A549 (cell line): ENCODE measurements at regions not wholly inside any gene's neighbourhood (a gene's known extent, or its start where the extent isn't known, plus 50 kb on each side); places are given as distances from the start of the nearest gene placed in this dataset.

Experiments used
- ATAC-seq, 2 experiments: fragments of 200-7000 bp in 1 of 2; fragments of >200 bp in 1 of 2; cut with Nextera tagmentation in 1 of 2; cut with Tn5 transposase in 1 of 2; 3 replicates each; pipeline versions ENCODE4 v1.8.0 to v1.9.1; 2018 to 2020; ENCODE audit warnings: mild to moderate bottlenecking in 1 of 2, moderate library complexity in 1 of 2
- CTCF ChIA-PET: fragments of 300-600 bp; sonication (Branson Sonifier 250); formaldehyde crosslinking; extraction: SDS; loops from one replicate; lab custom pipeline; 2021; ENCODE audit warnings: antibody characterized with exemption, inconsistent platforms; lab: Yijun Ruan, JAX
- POLR2A ChIA-PET: fragments of 350-600 bp; formaldehyde crosslinking; extraction: SDS; loops from one replicate; lab custom pipeline; 2021; ENCODE audit warnings: antibody characterized with exemption, inconsistent platforms; lab: Yijun Ruan, JAX
- DNase-seq, 2 experiments: peaks; one replicate each; pipeline versions ENCODE4 v3.0.0 to v3.0.0-alpha.2; 2011 to 2016; ENCODE audit warnings: low read depth in 1 of 2, low spot score in 1 of 2
- FAIRE-seq: peaks from 2 replicates; lab custom pipeline; 2011; peaks lifted over from hg19 to GRCh38; lab: Jason Lieb, UNC
- H3K27ac ChIP-seq, 2 experiments: fragments of >200 bp; sonication (Bioruptor Twin); formaldehyde crosslinking; 3 replicates each; pipeline ENCODE4 v1.5.1; 2016 to 2017
- H3K4me1 ChIP-seq: fragments of >200 bp; sonication (Bioruptor Twin); formaldehyde crosslinking; 3 replicates; pipeline ENCODE4 v1.6.1; 2016
- H3K4me2 ChIP-seq: fragments of >200 bp; sonication (Bioruptor Twin); formaldehyde crosslinking; 3 replicates; pipeline ENCODE4 v1.6.1; 2016
- H3K4me3 ChIP-seq: fragments of >200 bp; sonication (Bioruptor Twin); formaldehyde crosslinking; 3 replicates; pipeline ENCODE4 v1.5.1; 2016
- H3K9me3 ChIP-seq: fragments of >200 bp; sonication (Bioruptor Twin); formaldehyde crosslinking; 3 replicates; pipeline ENCODE4 v1.6.1; 2016
- CEBPB ChIP-seq, 2 experiments: fragments of >200 bp in 1 of 2; sonication (Bioruptor Twin) in 1 of 2; formaldehyde crosslinking in 1 of 2; IDR thresholded peaks; 2 replicates each; pipeline ENCODE4 v1.6.1; 2012 to 2016
- CHD4 ChIP-seq: fragments of 200-600 bp; sonication (generic); IDR thresholded peaks from 2 replicates; pipeline ENCODE4 v1.6.1; 2016; ENCODE audit warnings: antibody characterized with exemption, mild to moderate bottlenecking, borderline replicate concordance
- FOXS1 ChIP-seq: fragments of 250-450 bp; sonication (Bioruptor Pico); IDR thresholded peaks from 2 replicates; pipeline ENCODE4 v1.5.0; 2020; ENCODE audit warnings: mild to moderate bottlenecking, moderate library complexity
- GATA3 ChIP-seq: IDR thresholded peaks from 2 replicates; pipeline ENCODE4 v1.6.1; 2012; ENCODE audit warnings: borderline replicate concordance
- HEYL ChIP-seq: fragments of 250-450 bp; sonication (Bioruptor Pico); IDR thresholded peaks from 2 replicates; pipeline ENCODE4 v1.8.0; 2021; ENCODE audit warnings: mild to moderate bottlenecking, moderate library complexity
- HOXB13 ChIP-seq: fragments of 250-450 bp; sonication (Bioruptor Pico); IDR thresholded peaks from 2 replicates; pipeline ENCODE4 v1.5.0; 2020; ENCODE audit warnings: low read depth, mild to moderate bottlenecking, moderate library complexity
- KDM1A ChIP-seq: fragments of 200-600 bp; sonication (generic); IDR thresholded peaks from 2 replicates; pipeline ENCODE4 v1.6.1; 2016; ENCODE audit warnings: low read depth, mild to moderate bottlenecking
- KDM5A ChIP-seq: fragments of 200-600 bp; sonication (generic); IDR thresholded peaks from 2 replicates; pipeline ENCODE4 v1.6.1; 2016; ENCODE audit warnings: antibody characterized with exemption, mild to moderate bottlenecking
- MAZ ChIP-seq: fragments of 150-350 bp; IDR thresholded peaks from 2 replicates; pipeline ENCODE4 v1.6.1; 2014; ENCODE audit warnings: antibody characterized with exemption, low read depth, low read length, borderline replicate concordance
- NPAS2 ChIP-seq: fragments of 250-450 bp; sonication (Bioruptor Pico); IDR thresholded peaks from 2 replicates; pipeline ENCODE4 v1.8.0; 2022; ENCODE audit warnings: mild to moderate bottlenecking, moderate library complexity, borderline replicate concordance
- POLR2AphosphoS2 ChIP-seq: conservative IDR thresholded peaks from 2 replicates; pipeline ENCODE4 v1.6.1; 2012; ENCODE audit warnings: low read length, improper control_type of control experiment, inconsistent platforms
- RAD21 ChIP-seq, 2 experiments: fragments of >200 bp in 1 of 2; sonication (Bioruptor Twin) in 1 of 2; formaldehyde crosslinking in 1 of 2; IDR thresholded peaks in 1 of 2; conservative IDR thresholded peaks in 1 of 2; 2 replicates in 1 of 2; 3 replicates in 1 of 2; pipeline ENCODE4 v1.6.1; 2012 to 2018; ENCODE audit warnings: inconsistent platforms in 1 of 2
- RARB ChIP-seq: fragments of 250-450 bp; sonication (Bioruptor Pico); IDR thresholded peaks from 2 replicates; pipeline ENCODE4 v1.8.0; 2021; ENCODE audit warnings: mild to moderate bottlenecking, moderate library complexity
- RCOR1 ChIP-seq: fragments of 150-350 bp; IDR thresholded peaks from 2 replicates; pipeline ENCODE4 v1.6.1; 2014; ENCODE audit warnings: antibody characterized with exemption, low read length, low read depth
- RNF2 ChIP-seq: fragments of 200-600 bp; sonication (generic); IDR thresholded peaks from 2 replicates; pipeline ENCODE4 v1.6.1; 2016; ENCODE audit warnings: low read depth, mild to moderate bottlenecking, antibody characterized with exemption, moderate library complexity, borderline replicate concordance
- SMC3 ChIP-seq: fragments of >200 bp; sonication (Bioruptor Twin); formaldehyde crosslinking; IDR thresholded peaks from 3 replicates; pipeline ENCODE4 v1.6.1; 2018; ENCODE audit warnings: inconsistent platforms
- SREBF2 ChIP-seq: fragments of 450-650 bp; IDR thresholded peaks from 2 replicates; pipeline ENCODE4 v1.6.1; 2014; ENCODE audit warnings: mild to moderate bottlenecking, moderate library complexity
- ZC3H11A ChIP-seq: fragments of 450-650 bp; IDR thresholded peaks from 2 replicates; pipeline ENCODE4 v1.6.1; 2014; ENCODE audit warnings: antibody characterized with exemption, mild to moderate bottlenecking
- ZFP36 ChIP-seq: fragments of 450-650 bp; IDR thresholded peaks from 2 replicates; pipeline ENCODE4 v1.6.1; 2014; ENCODE audit warnings: borderline replicate concordance; ENCODE audit not compliant: partially characterized antibody
- ZNF302 ChIP-seq: fragments of 250-450 bp; sonication (Bioruptor Pico); IDR thresholded peaks from 2 replicates; pipeline ENCODE4 v1.9.0; 2021; ENCODE audit warnings: inconsistent platforms, mild to moderate bottlenecking, moderate library complexity
- WGBS: methylation state at CpG from one replicate; pipeline ENCODE4 v1.1.6; 2017; ENCODE audit errors: missing lambda C conversion rate; 5-methylcytosine and 5-hydroxymethylcytosine counted together
- TF ChIP-seq, protein P1 (sequence below): fragments of 150-350 bp; IDR thresholded peaks from 2 replicates; pipeline ENCODE4 v1.6.1; 2014; ENCODE audit warnings: low read depth, mild to moderate bottlenecking, low read length
- TF ChIP-seq, protein P2 (sequence below): IDR thresholded peaks from 2 replicates; pipeline ENCODE4 v1.6.1; 2012; ENCODE audit warnings: low read depth, borderline replicate concordance
- TF ChIP-seq, protein P3 (sequence below): fragments of 250-450 bp; sonication (Bioruptor Pico); IDR thresholded peaks from 2 replicates; pipeline ENCODE4 v1.5.0; 2020; ENCODE audit warnings: low read depth, mild to moderate bottlenecking, moderate library complexity
- TF ChIP-seq, protein P4 (sequence below): fragments of >200 bp; sonication (Bioruptor Twin); formaldehyde crosslinking; IDR thresholded peaks from 3 replicates; pipeline ENCODE4 v1.5.1; 2016
- TF ChIP-seq, protein P5 (sequence below): IDR thresholded peaks from 2 replicates; pipeline ENCODE4 v1.6.1; 2012
- TF ChIP-seq, protein P6 (sequence below): IDR thresholded peaks from 2 replicates; pipeline ENCODE4 v1.6.1; 2012

DNA sequence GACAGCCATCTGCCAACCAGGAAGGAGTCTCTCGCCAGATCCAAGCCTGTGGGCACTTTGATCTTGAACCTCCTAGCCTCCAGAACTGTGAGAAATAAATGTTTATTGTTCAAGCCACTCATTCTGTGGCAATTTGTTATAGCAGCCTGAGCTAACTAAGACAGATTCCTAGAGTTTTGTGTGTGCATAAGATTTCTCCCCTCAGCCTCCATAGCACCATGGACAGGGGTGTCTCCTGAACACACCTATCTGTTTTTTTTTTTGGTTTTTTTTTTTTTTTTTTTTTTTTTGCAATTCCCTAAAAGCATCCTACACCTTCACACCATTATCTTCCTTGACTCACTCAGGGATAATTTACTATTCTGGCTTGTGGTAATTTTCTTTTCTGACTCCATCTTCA, 768.5 kb downstream of the NR2F2 start:
- FAIRE-seq (no peak), ATAC-seq (no peak), DNase-seq (no peak)
- no peak for TF ChIP-seq GATA3
- no peak for TF ChIP-seq RAD21 (conservative IDR thresholded peaks at IDR 0.05 in 1 of 2, IDR thresholded peaks at IDR 0.05 in 1 of 2)
- TF ChIP-seq KDM5A, result no peak
- TF ChIP-seq FOXS1 (CRISPR knock-in tag), result no peak
- TF ChIP-seq ZFP36, result no peak
- no peak for TF ChIP-seq NPAS2
- TF ChIP-seq, protein P1, sequence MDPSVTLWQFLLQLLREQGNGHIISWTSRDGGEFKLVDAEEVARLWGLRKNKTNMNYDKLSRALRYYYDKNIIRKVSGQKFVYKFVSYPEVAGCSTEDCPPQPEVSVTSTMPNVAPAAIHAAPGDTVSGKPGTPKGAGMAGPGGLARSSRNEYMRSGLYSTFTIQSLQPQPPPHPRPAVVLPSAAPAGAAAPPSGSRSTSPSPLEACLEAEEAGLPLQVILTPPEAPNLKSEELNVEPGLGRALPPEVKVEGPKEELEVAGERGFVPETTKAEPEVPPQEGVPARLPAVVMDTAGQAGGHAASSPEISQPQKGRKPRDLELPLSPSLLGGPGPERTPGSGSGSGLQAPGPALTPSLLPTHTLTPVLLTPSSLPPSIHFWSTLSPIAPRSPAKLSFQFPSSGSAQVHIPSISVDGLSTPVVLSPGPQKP, result no peak
- TF ChIP-seq, protein P2, sequence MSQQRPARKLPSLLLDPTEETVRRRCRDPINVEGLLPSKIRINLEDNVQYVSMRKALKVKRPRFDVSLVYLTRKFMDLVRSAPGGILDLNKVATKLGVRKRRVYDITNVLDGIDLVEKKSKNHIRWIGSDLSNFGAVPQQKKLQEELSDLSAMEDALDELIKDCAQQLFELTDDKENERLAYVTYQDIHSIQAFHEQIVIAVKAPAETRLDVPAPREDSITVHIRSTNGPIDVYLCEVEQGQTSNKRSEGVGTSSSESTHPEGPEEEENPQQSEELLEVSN, result no peak
- no peak for TF ChIP-seq CEBPB (IDR thresholded peaks at IDR 0.05)
- TF ChIP-seq, protein P3, sequence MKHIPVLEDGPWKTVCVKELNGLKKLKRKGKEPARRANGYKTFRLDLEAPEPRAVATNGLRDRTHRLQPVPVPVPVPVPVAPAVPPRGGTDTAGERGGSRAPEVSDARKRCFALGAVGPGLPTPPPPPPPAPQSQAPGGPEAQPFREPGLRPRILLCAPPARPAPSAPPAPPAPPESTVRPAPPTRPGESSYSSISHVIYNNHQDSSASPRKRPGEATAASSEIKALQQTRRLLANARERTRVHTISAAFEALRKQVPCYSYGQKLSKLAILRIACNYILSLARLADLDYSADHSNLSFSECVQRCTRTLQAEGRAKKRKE (CRISPR knock-in tag), result no peak
- TF ChIP-seq MAZ, result no peak
- Histone ChIP-seq H3K4me1 (no peaks in the 10 kb centered on the region), H3K9me3 (0 out of 3 replicates have a peak, but pooled peaks cover 10% of the 10 kb centered on the region), H3K4me3 (no peak overlapping the region), H3K4me2 (no peak overlapping the region), H3K27ac (no peak overlapping the region)
- WGBS, result 0% methylated on average over 1 of the region's 1 CpG
- ChIA-PET CTCF (interaction anchor here (0.5 kb wide), 1 partner anchor 230 kb away, joined by 3 read pairs; no protein-coding TSS in a partner anchor), POLR2A (no interaction called here)

DNA sequence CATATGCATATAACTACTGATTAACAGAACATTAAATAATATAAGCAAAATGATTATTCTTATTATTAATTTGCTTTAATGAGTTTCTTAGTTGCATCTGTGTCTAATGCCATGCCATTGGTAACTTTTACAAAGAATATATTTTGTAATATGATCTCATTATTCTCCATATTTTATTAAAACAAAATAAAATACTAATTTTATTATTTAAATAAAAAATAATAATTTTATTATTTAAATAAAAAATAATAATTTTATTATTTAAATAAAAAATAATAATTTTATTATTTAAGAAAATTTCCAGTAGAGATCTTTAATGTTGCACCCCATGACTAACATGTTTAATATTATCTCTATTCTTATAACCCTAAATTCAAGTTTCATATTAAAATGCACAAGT, 771.1 kb downstream of the NR2F2 start:
- ATAC-seq (no peak), FAIRE-seq (no peak), DNase-seq (no peak)
- no peaks in the 10 kb centered on the region for H3K4me1 ChIP-seq
- H3K9me3 ChIP-seq, result 0 out of 3 replicates have a peak, but pooled peaks cover 4% of the 10 kb centered on the region
- CTCF ChIA-PET, result no interaction called here
- no peak for TF ChIP-seq KDM1A
- TF ChIP-seq, protein P4, sequence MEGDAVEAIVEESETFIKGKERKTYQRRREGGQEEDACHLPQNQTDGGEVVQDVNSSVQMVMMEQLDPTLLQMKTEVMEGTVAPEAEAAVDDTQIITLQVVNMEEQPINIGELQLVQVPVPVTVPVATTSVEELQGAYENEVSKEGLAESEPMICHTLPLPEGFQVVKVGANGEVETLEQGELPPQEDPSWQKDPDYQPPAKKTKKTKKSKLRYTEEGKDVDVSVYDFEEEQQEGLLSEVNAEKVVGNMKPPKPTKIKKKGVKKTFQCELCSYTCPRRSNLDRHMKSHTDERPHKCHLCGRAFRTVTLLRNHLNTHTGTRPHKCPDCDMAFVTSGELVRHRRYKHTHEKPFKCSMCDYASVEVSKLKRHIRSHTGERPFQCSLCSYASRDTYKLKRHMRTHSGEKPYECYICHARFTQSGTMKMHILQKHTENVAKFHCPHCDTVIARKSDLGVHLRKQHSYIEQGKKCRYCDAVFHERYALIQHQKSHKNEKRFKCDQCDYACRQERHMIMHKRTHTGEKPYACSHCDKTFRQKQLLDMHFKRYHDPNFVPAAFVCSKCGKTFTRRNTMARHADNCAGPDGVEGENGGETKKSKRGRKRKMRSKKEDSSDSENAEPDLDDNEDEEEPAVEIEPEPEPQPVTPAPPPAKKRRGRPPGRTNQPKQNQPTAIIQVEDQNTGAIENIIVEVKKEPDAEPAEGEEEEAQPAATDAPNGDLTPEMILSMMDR, result no peak
- TF ChIP-seq SREBF2, result no peak
- no peak for TF ChIP-seq SMC3
- TF ChIP-seq POLR2AphosphoS2, result no peak
- no peak for TF ChIP-seq HEYL (CRISPR knock-in tag)
- TF ChIP-seq CEBPB (IDR thresholded peaks at IDR 0.05), result no peak
- no peak for TF ChIP-seq NPAS2
- TF ChIP-seq ZNF302 (CRISPR knock-in tag), result no peak
- no peak for TF ChIP-seq RARB (CRISPR knock-in tag)
- TF ChIP-seq RCOR1, result no peak
- TF ChIP-seq HOXB13 (CRISPR knock-in tag), result no peak
- no peak for TF ChIP-seq CHD4
- no peak for TF ChIP-seq RNF2
- TF ChIP-seq, protein P5, sequence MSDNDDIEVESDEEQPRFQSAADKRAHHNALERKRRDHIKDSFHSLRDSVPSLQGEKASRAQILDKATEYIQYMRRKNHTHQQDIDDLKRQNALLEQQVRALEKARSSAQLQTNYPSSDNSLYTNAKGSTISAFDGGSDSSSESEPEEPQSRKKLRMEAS, result no peak
- TF ChIP-seq ZC3H11A, result no peak
- TF ChIP-seq, protein P2, result no peak
- TF ChIP-seq, protein P6, sequence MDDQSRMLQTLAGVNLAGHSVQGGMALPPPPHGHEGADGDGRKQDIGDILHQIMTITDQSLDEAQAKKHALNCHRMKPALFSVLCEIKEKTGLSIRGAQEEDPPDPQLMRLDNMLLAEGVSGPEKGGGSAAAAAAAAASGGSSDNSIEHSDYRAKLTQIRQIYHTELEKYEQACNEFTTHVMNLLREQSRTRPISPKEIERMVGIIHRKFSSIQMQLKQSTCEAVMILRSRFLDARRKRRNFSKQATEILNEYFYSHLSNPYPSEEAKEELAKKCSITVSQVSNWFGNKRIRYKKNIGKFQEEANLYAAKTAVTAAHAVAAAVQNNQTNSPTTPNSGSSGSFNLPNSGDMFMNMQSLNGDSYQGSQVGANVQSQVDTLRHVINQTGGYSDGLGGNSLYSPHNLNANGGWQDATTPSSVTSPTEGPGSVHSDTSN, result no peak
- H3K4me3 ChIP-seq, result no peak overlapping the region
- no peak overlapping the region for H3K4me2 ChIP-seq
- POLR2A ChIA-PET, result no interaction called here
- H3K27ac ChIP-seq, result no peak overlapping the region
